HCT116 (cell line): ENCODE measurements at regions not wholly inside any gene's neighbourhood (a gene's known extent, or its start where the extent isn't known, plus 50 kb on each side); places are given as distances from the start of the nearest gene placed in this dataset.

ENCODE experiments used
- ATAC-seq: fragments of 200-7000 bp; cut with Tn5 transposase; 2 replicates; pipeline ENCODE4 v1.9.1; 2020; ENCODE audit warnings: mild to moderate bottlenecking, moderate library complexity
- BruUV-seq: library from RNA; stranded (reverse); fragments of 400-500 nt; replicated peaks from 2 replicates; lab custom pipeline; 2021; lab: Mats Ljungman, UMichigan
- CTCF ChIA-PET: fragments of 300-600 bp; sonication (Branson Sonifier 250); formaldehyde crosslinking; loops from one replicate; lab custom pipeline; 2021; ENCODE audit warnings: antibody characterized with exemption; lab: Charles Lee
- POLR2A ChIA-PET: fragments of 300-600, 350-600 bp; sonication (Branson Sonifier 250); formaldehyde crosslinking; loops from one replicate; lab custom pipeline; 2021; ENCODE audit warnings: antibody characterized with exemption; lab: Charles Lee
- RAD21 ChIA-PET, 2 experiments: fragments of 300-600 bp; sonication (Branson Sonifier 250); formaldehyde crosslinking; loops; one replicate each; lab custom pipeline; 2023; ENCODE audit warnings: low total read pairs in 2 of 2; ENCODE audit not compliant: uncharacterized antibody in 2 of 2, unreplicated experiment in 2 of 2, low non-redundant PET in 1 of 2; lab: Charles Lee
- DNase-seq: peaks from one replicate; pipeline ENCODE4 v3.0.0-alpha.2; 2010; ENCODE audit warnings: low read depth, low spot score
- H2AFZ ChIP-seq: fragments of 200-600 bp; shearing (Covaris generic), sonication (generic); 2 replicates; pipeline ENCODE4 v1.6.1; 2017; ENCODE audit warnings: low read depth, mixed run types, mixed read lengths, antibody characterized with exemption, low read length; ENCODE audit not compliant: poor library complexity, severe bottlenecking
- H3K27ac ChIP-seq: 2 replicates; pipeline ENCODE4 v1.5.1; 2012; ENCODE audit warnings: low read depth, low read length
- H3K27me3 ChIP-seq: fragments of 200-600 bp; sonication (generic); 2 replicates; pipeline ENCODE4 v1.6.1; 2016; ENCODE audit warnings: mixed run types, low read length, mixed read lengths; ENCODE audit not compliant: insufficient read depth
- H3K36me3 ChIP-seq, 2 experiments: fragments of 200-500 bp in 1 of 2; fragments of 200-600 bp in 1 of 2; sonication (Bioruptor generic) in 1 of 2; sonication (generic) in 1 of 2; 2 replicates each; pipeline versions ENCODE4 v1.5.1 to v1.6.1; 2014 to 2016; ENCODE audit warnings: low read length in 2 of 2, inconsistent platforms in 1 of 2, mixed read lengths in 1 of 2, mixed run types in 1 of 2; ENCODE audit not compliant: insufficient read depth in 2 of 2, control insufficient read depth in 1 of 2
- H3K4me1 ChIP-seq, 2 experiments: fragments of 200-600 bp in 1 of 2; sonication (generic) in 1 of 2; 2 replicates each; pipeline versions ENCODE4 v1.5.1 to v1.6.1; 2012 to 2017; ENCODE audit warnings: low read length in 2 of 2, inconsistent platforms in 1 of 2, mild to moderate bottlenecking in 1 of 2, mixed read lengths in 1 of 2, mixed run types in 1 of 2, moderate library complexity in 1 of 2; ENCODE audit not compliant: insufficient read depth in 2 of 2, control insufficient read depth in 1 of 2
- H3K4me2 ChIP-seq: fragments of 200-600 bp; sonication (generic); 2 replicates; pipeline ENCODE4 v1.6.1; 2017; ENCODE audit warnings: mixed run types, low read length, mixed read lengths
- H3K4me3 ChIP-seq, 2 experiments: fragments of 200-600 bp in 1 of 2; sonication (generic) in 1 of 2; replicated peaks in 1 of 2; 2 replicates each; pipeline ENCODE4 v1.5.1; 2011 to 2016; ENCODE audit warnings: low read length in 2 of 2, control low read depth in 1 of 2, low read depth in 1 of 2, mild to moderate bottlenecking in 1 of 2, mixed read lengths in 1 of 2, mixed run types in 1 of 2
- H3K79me2 ChIP-seq: fragments of 200-600 bp; sonication (generic); 2 replicates; pipeline ENCODE4 v1.6.1; 2017; ENCODE audit warnings: mild to moderate bottlenecking, mixed run types, low read length, moderate library complexity, mixed read lengths; ENCODE audit not compliant: insufficient read depth
- H3K9ac ChIP-seq: fragments of 200-600 bp; sonication (generic); 2 replicates; pipeline ENCODE4 v1.6.1; 2016; ENCODE audit warnings: low read length, mixed read lengths
- H3K9me2 ChIP-seq: fragments of 200-600 bp; sonication (generic), shearing (Covaris generic); 2 replicates; pipeline ENCODE4 v1.6.1; 2017; ENCODE audit warnings: mixed run types, mild to moderate bottlenecking, moderate library complexity; ENCODE audit not compliant: insufficient read depth
- H3K9me3 ChIP-seq, 2 experiments: fragments of 200-500 bp in 1 of 2; fragments of 200-600 bp in 1 of 2; sonication (Bioruptor generic) in 1 of 2; sonication (generic) in 1 of 2; 2 replicates each; pipeline ENCODE4 v1.6.1; 2014 to 2017; ENCODE audit warnings: low read length in 2 of 2, mixed read lengths in 2 of 2, inconsistent platforms in 1 of 2, low read depth in 1 of 2, mild to moderate bottlenecking in 1 of 2, mixed run types in 1 of 2, moderate library complexity in 1 of 2; ENCODE audit not compliant: control insufficient read depth in 1 of 2, insufficient read depth in 1 of 2
- H4K20me1 ChIP-seq: fragments of 200-600 bp; sonication (generic), shearing (Covaris generic); 2 replicates; pipeline ENCODE4 v1.6.1; 2017; ENCODE audit warnings: mixed run types, mild to moderate bottlenecking, moderate library complexity; ENCODE audit not compliant: insufficient read depth
- ATF3 ChIP-seq: IDR thresholded peaks from 2 replicates; pipeline ENCODE4 v1.6.1; 2012
- CTCF ChIP-seq, 3 experiments: fragments of 200-600 bp in 1 of 3; sonication (generic) in 1 of 3; IDR thresholded peaks in 2 of 3; conservative IDR thresholded peaks in 1 of 3; 2 replicates each; pipeline ENCODE4 v1.5.1; 2012 to 2017; ENCODE audit warnings: low read depth in 2 of 3, low read length in 2 of 3, antibody characterized with exemption in 1 of 3, borderline replicate concordance in 1 of 3, control low read depth in 1 of 3, mild to moderate bottlenecking in 1 of 3, mixed read lengths in 1 of 3, mixed run types in 1 of 3, moderate library complexity in 1 of 3; ENCODE audit not compliant: insufficient read depth in 1 of 3
- ELF1 ChIP-seq: IDR thresholded peaks from 2 replicates; pipeline ENCODE4 v1.6.1; 2012; ENCODE audit warnings: low read depth, borderline replicate concordance
- EZH2phosphoT487 ChIP-seq: fragments of 200-600 bp; IDR thresholded peaks from 2 replicates; pipeline ENCODE4 v1.6.1; 2018; ENCODE audit warnings: antibody characterized with exemption, borderline replicate concordance
- FOSL1 ChIP-seq: IDR thresholded peaks from 2 replicates; pipeline ENCODE4 v1.6.1; 2012; ENCODE audit warnings: low read depth
- RAD21 ChIP-seq: IDR thresholded peaks from 2 replicates; pipeline ENCODE4 v1.6.1; 2012; ENCODE audit warnings: low read depth, mild to moderate bottlenecking
- REST ChIP-seq: IDR thresholded peaks from 2 replicates; pipeline ENCODE4 v1.6.1; 2012; ENCODE audit warnings: low read depth
- SP1 ChIP-seq: IDR thresholded peaks from 2 replicates; pipeline ENCODE4 v1.6.1; 2012; ENCODE audit warnings: low read depth
- YY1 ChIP-seq: IDR thresholded peaks from 2 replicates; pipeline ENCODE4 v1.6.1; 2011; ENCODE audit warnings: low read length, low read depth, moderate library complexity, mild to moderate bottlenecking; ENCODE audit not compliant: insufficient replicate concordance; ENCODE audit errors: extremely low read depth
- ZBTB33 ChIP-seq: IDR thresholded peaks from 2 replicates; pipeline ENCODE4 v1.6.1; 2011; ENCODE audit warnings: mild to moderate bottlenecking, low read length, moderate library complexity; ENCODE audit not compliant: insufficient replicate concordance; ENCODE audit errors: extremely low read depth
- ZFX ChIP-seq: fragments of 450-650 bp; IDR thresholded peaks from 2 replicates; pipeline ENCODE4 v1.6.1; 2017
- intact Hi-C: fragments of 100-400 bp; cut with micrococcal nuclease; formaldehyde crosslinking; loops from 2 replicates; pipeline ENCODE4 v1.10.0; 2022

GRCh38 chr1:14500912-14501311, 97.6 kb upstream of the KAZN start (continued):
- TF ChIP-seq REST (no peak), YY1 (no peak)

- H3K27ac ChIP-seq = no peak overlapping the region
- ATAC-seq (no peak), DNase-seq (no peak)
- no peak overlapping the region for H3K9ac ChIP-seq
- H4K20me1 ChIP-seq = no peaks in the 10 kb centered on the region
- no peak overlapping the region for H2AFZ ChIP-seq
- H3K27me3 ChIP-seq = peaks cover 52% of the 10 kb centered on the region
- no peak overlapping the region for H3K4me3 ChIP-seq
- H3K4me2 ChIP-seq = no peak overlapping the region
- no peaks in the 10 kb centered on the region for H3K9me3 ChIP-seq
- no peaks in the 10 kb centered on the region for H3K79me2 ChIP-seq
- H3K9me2 ChIP-seq = no peaks in the 10 kb centered on the region
- BruUV-seq = no TSS peak
- H3K36me3 ChIP-seq = no peaks in the 10 kb centered on the region
- no peaks in the 10 kb centered on the region for H3K4me1 ChIP-seq
- CTCF ChIA-PET = no interaction called here
- RAD21 ChIA-PET = no interaction called here
- TF ChIP-seq ELF1 = no peak
- no peak for TF ChIP-seq ATF3
- no peak for TF ChIP-seq CTCF (IDR thresholded peaks at IDR 0.05 in 2 of 3, conservative IDR thresholded peaks at IDR 0.05 in 1 of 3; ENCODE audit: borderline replicate concordance in 1 of 3, insufficient read depth in 1 of 3, low read depth in 2 of 3, low read length in 2 of 3)
- no peak for TF ChIP-seq SP1
- no peak for TF ChIP-seq FOSL1
- TF ChIP-seq REST = no peak
- TF ChIP-seq RAD21 = no peak
- no peak for TF ChIP-seq ZBTB33
- TF ChIP-seq ZFX = no peak
- no peak for TF ChIP-seq EZH2phosphoT487
- TF ChIP-seq, all 23 proteins: peak for 0
- POLR2A ChIA-PET = no interaction called here
- intact Hi-C loops = no loop called here
Measured at GRCh38 chr1:14504517-14504916, 94.0 kb upstream of the KAZN start.
